ENCODE measurements at regions not wholly inside any gene's neighbourhood (a gene's known extent, or its start where the extent isn't known, plus 50 kb on each side); places are given as distances from the start of the nearest gene placed in this dataset.

DNA sequence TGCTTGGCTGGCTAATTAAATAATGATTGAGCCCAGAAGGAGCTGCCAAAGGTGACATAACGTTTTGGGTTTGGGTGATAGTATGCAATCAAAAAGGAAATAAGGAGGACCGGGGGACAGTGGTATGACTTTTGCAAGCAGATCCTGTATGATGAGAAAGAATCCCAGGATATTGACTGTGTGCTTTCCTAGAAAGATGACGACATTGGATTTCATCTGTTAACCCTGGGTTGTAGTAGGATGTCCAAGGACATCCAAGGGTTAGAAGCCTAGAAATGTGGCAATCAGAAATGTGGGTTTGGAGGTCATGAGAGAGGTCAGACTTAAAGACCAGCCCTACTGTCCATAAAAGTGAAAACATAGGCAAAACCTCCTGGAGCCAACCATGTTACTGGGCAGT is 50.3 kb upstream of the HMHB1 start:
- ATAC-seq: no peak
- Histone ChIP-seq H3K4me2 (ENCODE audit: insufficient read depth, low read length) (no peak overlapping the region), H3K27ac (ENCODE audit: extremely low read depth, low read depth, low read length) (no peak overlapping the region), H3K4me3 (no peak overlapping the region), H3K9ac (ENCODE audit: insufficient read depth in 1 of 2, low read depth in 2 of 2, low read length in 2 of 2) (no peak overlapping the region), H3K27me3 (ENCODE audit: control insufficient read depth in 2 of 2, insufficient read depth in 2 of 2, low read length in 2 of 2) (no peaks in the 10 kb centered on the region), H3K9me1 (ENCODE audit: control insufficient read depth, insufficient read depth, low read length) (no peaks in the 10 kb centered on the region), H3K36me3 (ENCODE audit: control insufficient read depth, insufficient read depth, low read length) (no peaks in the 10 kb centered on the region), H4K20me1 (replicated peaks; ENCODE audit: control insufficient read depth, insufficient read depth, low read length) (no peaks in the 10 kb centered on the region), H3K79me2 (ENCODE audit: control insufficient read depth, insufficient read depth, low read length) (no peaks in the 10 kb centered on the region), H3K4me1 (replicated peaks in 1 of 2; ENCODE audit: control insufficient read depth in 2 of 2, insufficient read depth in 2 of 2, low read length in 2 of 2) (no peaks in the 10 kb centered on the region), H3K9me3 (replicated peaks; ENCODE audit: control insufficient read depth, insufficient read depth, low read depth, low read length) (no peaks in the 10 kb centered on the region), H2AFZ (ENCODE audit: low read depth, low read length) (no peak overlapping the region)
- FAIRE-seq: no peak
- 0% methylated on average over 3 of the region's 3 CpGs for WGBS (ENCODE audit: insufficient coverage, low coverage, missing lambda C conversion rate)
- no peak for DNase-seq (ENCODE audit: extremely low read depth in 1 of 4, low spot score in 3 of 4)
- no peak for TF ChIP-seq CEBPG (CRISPR knock-in tag; IDR thresholded peaks at IDR 0.05)
- TF ChIP-seq CEBPG (tag; conservative IDR thresholded peaks at IDR 0.05 in 1 of 2, IDR thresholded peaks at IDR 0.05 in 1 of 2): 0 out of 4 replicates have a peak, but pooled peaks of 1 of the 2 experiments have one; percentile 11
- TF ChIP-seq NONO (IDR thresholded peaks at IDR 0.05; ENCODE audit: low read depth in 2 of 2, low read length in 1 of 2): no peak
- POLR2A ChIA-PET: no interaction called here
- CTCF ChIA-PET (ENCODE audit: low intra/inter-chr PET ratio): no interaction called here
- in situ Hi-C loops (cut with MboI) (no loop called here), intact Hi-C loops (cut with micrococcal nuclease) (no loop called here)
- BruUV-seq (replicated peaks): no TSS peak

DNA sequence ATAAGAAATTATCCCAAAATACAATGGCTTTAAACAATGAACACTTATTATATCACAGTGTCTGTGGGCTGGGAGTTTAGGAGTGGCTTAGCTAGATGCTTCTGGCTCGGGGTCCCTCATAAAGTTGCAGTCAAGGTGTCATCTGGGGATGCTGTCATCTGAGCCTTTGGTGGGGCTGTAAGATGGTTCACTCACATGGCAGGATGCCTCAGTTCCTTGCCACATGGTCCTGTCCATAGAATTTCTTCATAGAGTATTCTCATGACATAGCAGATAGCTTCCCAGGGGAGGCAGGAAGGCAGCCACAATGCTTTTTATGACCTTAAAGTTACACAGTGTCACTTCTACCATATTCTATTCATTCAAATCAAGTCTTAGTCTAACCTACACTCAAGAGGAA is 51.2 kb upstream of the HMHB1 start:
- intact Hi-C loops (cut with micrococcal nuclease) (no loop called here), in situ Hi-C loops (cut with MboI) (no loop called here)
- H3K36me3 ChIP-seq (ENCODE audit: control insufficient read depth, insufficient read depth, low read length): no peaks in the 10 kb centered on the region
- H3K27ac ChIP-seq (ENCODE audit: extremely low read depth, low read depth, low read length): no peak overlapping the region
- H2AFZ ChIP-seq (ENCODE audit: low read depth, low read length): no peak overlapping the region
- no TSS peak for BruUV-seq (replicated peaks)
- no peak overlapping the region for H3K4me2 ChIP-seq (ENCODE audit: insufficient read depth, low read length)
- FAIRE-seq: no peak
- H3K4me3 ChIP-seq: no peak overlapping the region
- ATAC-seq: no peak
- no peaks in the 10 kb centered on the region for H3K9me1 ChIP-seq (ENCODE audit: control insufficient read depth, insufficient read depth, low read length)
- no peak overlapping the region for H3K9ac ChIP-seq (ENCODE audit: insufficient read depth in 1 of 2, low read depth in 2 of 2, low read length in 2 of 2)
- H4K20me1 ChIP-seq (replicated peaks; ENCODE audit: control insufficient read depth, insufficient read depth, low read length): no peaks in the 10 kb centered on the region
- H3K27me3 ChIP-seq (ENCODE audit: control insufficient read depth in 2 of 2, insufficient read depth in 2 of 2, low read length in 2 of 2): no peaks in the 10 kb centered on the region
- no peaks in the 10 kb centered on the region for H3K4me1 ChIP-seq (replicated peaks in 1 of 2; ENCODE audit: control insufficient read depth in 2 of 2, insufficient read depth in 2 of 2, low read length in 2 of 2)
- no peaks in the 10 kb centered on the region for H3K79me2 ChIP-seq (ENCODE audit: control insufficient read depth, insufficient read depth, low read length)
- H3K9me3 ChIP-seq (replicated peaks; ENCODE audit: control insufficient read depth, insufficient read depth, low read depth, low read length): no peaks in the 10 kb centered on the region
- no peak for DNase-seq (ENCODE audit: extremely low read depth in 1 of 4, low spot score in 3 of 4)
- CTCF ChIA-PET (ENCODE audit: low intra/inter-chr PET ratio): no interaction called here
- WGBS (ENCODE audit: insufficient coverage, low coverage, missing lambda C conversion rate): 6% methylated on average over 1 of the region's 1 CpG
- POLR2A ChIA-PET: no interaction called here
- TF ChIP-seq DMBX1 (CRISPR knock-in tag; IDR thresholded peaks at IDR 0.05; ENCODE audit: borderline replicate concordance): no peak
- no peak for TF ChIP-seq BRCA1 (IDR thresholded peaks at IDR 0.05)
- TF ChIP-seq BRCA1 (CRISPR knock-in tag; IDR thresholded peaks at IDR 0.05): no peak
- no peak for TF ChIP-seq ZNF695 (CRISPR knock-in tag; IDR thresholded peaks at IDR 0.05)
- TF ChIP-seq ZNF586 (CRISPR knock-in tag; conservative IDR thresholded peaks at IDR 0.05): no peak
- TF ChIP-seq RB1 (IDR thresholded peaks at IDR 0.05; ENCODE audit: low read depth): no peak
- TF ChIP-seq ZNF3 (CRISPR knock-in tag; IDR thresholded peaks at IDR 0.05): no peak
- TF ChIP-seq MCM3 (IDR thresholded peaks at IDR 0.05): no peak
- no peak for TF ChIP-seq HNRNPH1 (optimal IDR thresholded peaks at IDR 0.05; ENCODE audit: low read depth, low read length)
- TF ChIP-seq MEIS2 (IDR thresholded peaks at IDR 0.05; ENCODE audit: partially characterized antibody): no peak
- TF ChIP-seq NFIX (CRISPR knock-in tag; IDR thresholded peaks at IDR 0.05; ENCODE audit: low read depth): no peak
- TF ChIP-seq, protein P1, sequence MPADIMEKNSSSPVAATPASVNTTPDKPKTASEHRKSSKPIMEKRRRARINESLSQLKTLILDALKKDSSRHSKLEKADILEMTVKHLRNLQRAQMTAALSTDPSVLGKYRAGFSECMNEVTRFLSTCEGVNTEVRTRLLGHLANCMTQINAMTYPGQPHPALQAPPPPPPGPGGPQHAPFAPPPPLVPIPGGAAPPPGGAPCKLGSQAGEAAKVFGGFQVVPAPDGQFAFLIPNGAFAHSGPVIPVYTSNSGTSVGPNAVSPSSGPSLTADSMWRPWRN (IDR thresholded peaks at IDR 0.05; ENCODE audit: low read depth): no peak
- TF ChIP-seq, protein P2, sequence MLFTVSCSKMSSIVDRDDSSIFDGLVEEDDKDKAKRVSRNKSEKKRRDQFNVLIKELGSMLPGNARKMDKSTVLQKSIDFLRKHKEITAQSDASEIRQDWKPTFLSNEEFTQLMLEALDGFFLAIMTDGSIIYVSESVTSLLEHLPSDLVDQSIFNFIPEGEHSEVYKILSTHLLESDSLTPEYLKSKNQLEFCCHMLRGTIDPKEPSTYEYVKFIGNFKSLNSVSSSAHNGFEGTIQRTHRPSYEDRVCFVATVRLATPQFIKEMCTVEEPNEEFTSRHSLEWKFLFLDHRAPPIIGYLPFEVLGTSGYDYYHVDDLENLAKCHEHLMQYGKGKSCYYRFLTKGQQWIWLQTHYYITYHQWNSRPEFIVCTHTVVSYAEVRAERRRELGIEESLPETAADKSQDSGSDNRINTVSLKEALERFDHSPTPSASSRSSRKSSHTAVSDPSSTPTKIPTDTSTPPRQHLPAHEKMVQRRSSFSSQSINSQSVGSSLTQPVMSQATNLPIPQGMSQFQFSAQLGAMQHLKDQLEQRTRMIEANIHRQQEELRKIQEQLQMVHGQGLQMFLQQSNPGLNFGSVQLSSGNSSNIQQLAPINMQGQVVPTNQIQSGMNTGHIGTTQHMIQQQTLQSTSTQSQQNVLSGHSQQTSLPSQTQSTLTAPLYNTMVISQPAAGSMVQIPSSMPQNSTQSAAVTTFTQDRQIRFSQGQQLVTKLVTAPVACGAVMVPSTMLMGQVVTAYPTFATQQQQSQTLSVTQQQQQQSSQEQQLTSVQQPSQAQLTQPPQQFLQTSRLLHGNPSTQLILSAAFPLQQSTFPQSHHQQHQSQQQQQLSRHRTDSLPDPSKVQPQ (CRISPR knock-in tag; IDR thresholded peaks at IDR 0.05; ENCODE audit: borderline replicate concordance): no peak

All from K562 (cell line).